Keratinocyte (primary cell): ENCODE measurements at regions not wholly inside any gene's neighbourhood (a gene's known extent, or its start where the extent isn't known, plus 50 kb on each side); places are given as distances from the start of the nearest gene placed in this dataset.

Experiments
- DNase-seq: peaks from one replicate; pipeline ENCODE4 v3.0.0-alpha.2; 2011; ENCODE audit warnings: low read depth, missing footprints, low spot score
- FAIRE-seq: peaks from 2 replicates; lab custom pipeline; 2011; peaks lifted over from hg19 to GRCh38; lab: Jason Lieb, UNC
- H2AFZ ChIP-seq: 2 replicates; pipeline ENCODE4 v1.6.0; 2012; ENCODE audit warnings: low read length, control low read depth, inconsistent platforms; ENCODE audit not compliant: control insufficient read depth
- H3K27ac ChIP-seq: 2 replicates; pipeline ENCODE4 v1.5.1; 2011; ENCODE audit warnings: low read length; ENCODE audit not compliant: control insufficient read depth, insufficient read depth
- H3K27me3 ChIP-seq: 3 replicates; pipeline ENCODE4 v1.6.0; 2011; ENCODE audit warnings: low read length; ENCODE audit not compliant: control insufficient read depth, insufficient read depth; ENCODE audit errors: extremely low read depth
- H3K36me3 ChIP-seq, 2 experiments: 2 replicates in 1 of 2; 3 replicates in 1 of 2; pipeline ENCODE4 v1.5.1; 2011; ENCODE audit warnings: low read length in 2 of 2, mild to moderate bottlenecking in 1 of 2; ENCODE audit not compliant: control insufficient read depth in 2 of 2, insufficient read depth in 2 of 2; ENCODE audit errors: extremely low read depth in 1 of 2
- H3K4me1 ChIP-seq: 3 replicates; pipeline ENCODE4 v1.5.1; 2011; ENCODE audit warnings: low read length; ENCODE audit not compliant: control insufficient read depth, insufficient read depth; ENCODE audit errors: extremely low read depth
- H3K4me2 ChIP-seq: 3 replicates; pipeline ENCODE4 v1.6.0; 2011; ENCODE audit warnings: low read depth, low read length; ENCODE audit not compliant: control insufficient read depth, insufficient read depth; ENCODE audit errors: extremely low read depth
- H3K4me3 ChIP-seq, 3 experiments: fragments of 200-600 bp in 1 of 3; sonication (generic) in 1 of 3; 2 replicates in 2 of 3; 3 replicates in 1 of 3; pipeline ENCODE4 v1.5.1; 2011 to 2016; ENCODE audit warnings: low read length in 3 of 3, mild to moderate bottlenecking in 3 of 3, control low read depth in 2 of 3, inconsistent platforms in 1 of 3, low read depth in 1 of 3, mixed read lengths in 1 of 3, mixed run types in 1 of 3, moderate library complexity in 1 of 3; ENCODE audit not compliant: control insufficient read depth in 2 of 3, insufficient read depth in 2 of 3; ENCODE audit errors: extremely low read depth in 1 of 3
- H3K79me2 ChIP-seq: 2 replicates; pipeline ENCODE4 v1.6.0; 2012; ENCODE audit warnings: low read length; ENCODE audit not compliant: control insufficient read depth, insufficient read depth
- H3K9ac ChIP-seq: 3 replicates; pipeline ENCODE4 v1.6.0; 2011; ENCODE audit warnings: low read length; ENCODE audit not compliant: control insufficient read depth, insufficient read depth; ENCODE audit errors: extremely low read depth
- H3K9me1 ChIP-seq: 3 replicates; pipeline ENCODE4 v1.6.0; 2011; ENCODE audit warnings: low read length; ENCODE audit not compliant: control insufficient read depth, insufficient read depth; ENCODE audit errors: extremely low read depth
- H3K9me3 ChIP-seq: 2 replicates; pipeline ENCODE4 v1.5.1; 2012; ENCODE audit warnings: low read depth, low read length; ENCODE audit not compliant: control insufficient read depth
- H4K20me1 ChIP-seq: 3 replicates; pipeline ENCODE4 v1.6.0; 2011; ENCODE audit warnings: low read length; ENCODE audit not compliant: control insufficient read depth, insufficient read depth; ENCODE audit errors: extremely low read depth
- CTCF ChIP-seq, 3 experiments: IDR thresholded peaks in 1 of 3; conservative IDR thresholded peaks in 1 of 3; optimal IDR thresholded peaks in 1 of 3; 2 replicates in 2 of 3; 3 replicates in 1 of 3; pipeline versions ENCODE3 to v1.5.1; 2011; ENCODE audit warnings: low read length in 3 of 3, mild to moderate bottlenecking in 3 of 3, moderate library complexity in 2 of 3, control low read depth in 1 of 3, inconsistent platforms in 1 of 3; ENCODE audit not compliant: insufficient read depth in 2 of 3; ENCODE audit errors: extremely low read depth in 1 of 3
- EZH2 ChIP-seq: IDR thresholded peaks from one replicate; pipeline ENCODE4 v1.6.1; 2012; ENCODE audit warnings: inconsistent platforms, mild to moderate bottlenecking, low read length, moderate library complexity
- dilution Hi-C: fragments of 300-500 bp; cut with MboI; formaldehyde crosslinking; loops from one replicate; pipeline ENCODE4 v1.7.0; 2020; ENCODE audit warnings: low sequenced_read_pairs; ENCODE audit not compliant: extremely low pct_ligation_motif_present

- TF ChIP-seq EZH2 (no peak), CTCF (optimal IDR thresholded peaks at IDR 0.05 in 1 of 3, IDR thresholded peaks at IDR 0.05 in 1 of 3, conservative IDR thresholded peaks at IDR 0.05 in 1 of 3; ENCODE audit: extremely low read depth in 1 of 3, insufficient read depth in 2 of 3, low read length in 3 of 3) (no peak)
- no peaks in the 10 kb centered on the region for H3K36me3 ChIP-seq
- H3K9me1 ChIP-seq = no peaks in the 10 kb centered on the region
- H3K27me3 ChIP-seq = no peaks in the 10 kb centered on the region
- no peaks in the 10 kb centered on the region for H3K4me1 ChIP-seq
- no peaks in the 10 kb centered on the region for H4K20me1 ChIP-seq
- no peak overlapping the region for H3K4me2 ChIP-seq
- dilution Hi-C loops = no loop called here
- no peak overlapping the region for H3K4me3 ChIP-seq
- no peaks in the 10 kb centered on the region for H3K79me2 ChIP-seq
- FAIRE-seq (no peak), DNase-seq (no peak)
- H3K27ac ChIP-seq = no peak overlapping the region
- H2AFZ ChIP-seq = no peak overlapping the region
- H3K9ac ChIP-seq = no peak overlapping the region
- no peaks in the 10 kb centered on the region for H3K9me3 ChIP-seq
Observed at GRCh38 chr20:40082436-40082835, 606.6 kb downstream of the MAFB start.

GRCh38 chr20:40081653-40082052 is 607.4 kb downstream of the MAFB start:
- H3K9ac ChIP-seq = no peak overlapping the region
- H4K20me1 ChIP-seq = no peaks in the 10 kb centered on the region
- dilution Hi-C loops = no loop called here

More at GRCh38 chr20:40081653-40082052, 607.4 kb downstream of the MAFB start:
- Histone ChIP-seq H3K79me2 (no peaks in the 10 kb centered on the region), H3K4me3 (no peak overlapping the region), H3K27me3 (no peaks in the 10 kb centered on the region), H3K9me3 (no peaks in the 10 kb centered on the region), H2AFZ (no peak overlapping the region), H3K4me1 (no peaks in the 10 kb centered on the region), H3K27ac (no peak overlapping the region), H3K9me1 (no peaks in the 10 kb centered on the region), H3K36me3 (no peaks in the 10 kb centered on the region), H3K4me2 (no peak overlapping the region)
- TF ChIP-seq EZH2 (no peak), CTCF (optimal IDR thresholded peaks at IDR 0.05 in 1 of 3, IDR thresholded peaks at IDR 0.05 in 1 of 3, conservative IDR thresholded peaks at IDR 0.05 in 1 of 3; ENCODE audit: extremely low read depth in 1 of 3, insufficient read depth in 2 of 3, low read length in 3 of 3) (no peak)
- no peak for FAIRE-seq
- DNase-seq = no peak
